Natural killer cell (primary cell): ENCODE measurements at regions not wholly inside any gene's neighbourhood (a gene's known extent, or its start where the extent isn't known, plus 50 kb on each side); places are given as distances from the start of the nearest gene placed in this dataset.

Experiments used
- ATAC-seq, 3 donors: fragments of 150-1000 bp in 2 of 3; fragments of 200-7000 bp in 1 of 3; cut with Tn5 transposase; 1 replicate in 1 of 3; 2 replicates in 2 of 3; pipeline ENCODE4 v1.10.0; 2021; ENCODE audit warnings: mild to moderate bottlenecking in 2 of 3, moderate library complexity in 2 of 3
- DNase-seq, 2 donors: peaks; one replicate each; pipeline versions ENCODE4 v3.0.0 to v3.0.0-alpha.2; 2013 to 2021; ENCODE audit warnings: mixed read lengths in 1 of 2
- H3K27ac ChIP-seq: one replicate; pipeline ENCODE4 v1.5.1; 2013; ENCODE audit warnings: mild to moderate bottlenecking, low read length
- H3K27me3 ChIP-seq: one replicate; pipeline ENCODE4 v1.6.1; 2013; ENCODE audit warnings: low read length; ENCODE audit not compliant: control insufficient read depth, insufficient read depth
- H3K36me3 ChIP-seq: one replicate; pipeline ENCODE4 v1.6.1; 2013; ENCODE audit warnings: low read length; ENCODE audit not compliant: control insufficient read depth, insufficient read depth
- H3K4me1 ChIP-seq: one replicate; pipeline ENCODE4 v1.6.1; 2013; ENCODE audit warnings: low read length; ENCODE audit not compliant: control insufficient read depth, insufficient read depth
- H3K4me3 ChIP-seq: one replicate; pipeline ENCODE4 v1.5.1; 2013; ENCODE audit warnings: low read length
- H3K9me3 ChIP-seq: one replicate; pipeline ENCODE4 v1.6.1; 2013; ENCODE audit warnings: low read length; ENCODE audit not compliant: control insufficient read depth, insufficient read depth
- H3K27ac Mint-ChIP-seq, 2 donors: one replicate each; pipeline ENCODE4 v1.8.0; 2022; ENCODE audit warnings: mild to moderate bottlenecking in 2 of 2, mixed read lengths in 2 of 2, moderate library complexity in 1 of 2
- H3K27me3 Mint-ChIP-seq, 2 donors: one replicate each; pipeline ENCODE4 v1.8.0; 2022; ENCODE audit warnings: low read depth in 2 of 2, mixed read lengths in 2 of 2
- H3K36me3 Mint-ChIP-seq: one replicate; pipeline ENCODE4 v1.8.0; 2022; ENCODE audit warnings: mixed read lengths
- H3K4me1 Mint-ChIP-seq, 2 donors: one replicate each; pipeline ENCODE4 v1.8.0; 2022; ENCODE audit warnings: mixed read lengths in 2 of 2
- H3K4me3 Mint-ChIP-seq: one replicate; pipeline ENCODE4 v1.8.0; 2022; ENCODE audit warnings: mild to moderate bottlenecking, moderate library complexity, mixed read lengths
- H3K9me3 Mint-ChIP-seq, 2 donors: one replicate each; pipeline ENCODE4 v1.8.0; 2022; ENCODE audit warnings: mixed read lengths in 2 of 2
- WGBS: methylation state at CpG from one replicate; pipeline ENCODE4 v1.1.7; 2013; ENCODE audit warnings: missing lambda C conversion rate; ENCODE audit not compliant: insufficient coverage; 5-methylcytosine and 5-hydroxymethylcytosine counted together
- intact Hi-C: fragments of 100-400 bp; cut with micrococcal nuclease; formaldehyde crosslinking; loops from one replicate; pipeline ENCODE4 v1.14.2; 2022
- TF ChIP-seq, protein P1 (sequence below): fragments of 200-600 bp; IDR thresholded peaks from one replicate; pipeline ENCODE4 v1.8.0; 2022; ENCODE audit warnings: antibody characterized with exemption

DNA sequence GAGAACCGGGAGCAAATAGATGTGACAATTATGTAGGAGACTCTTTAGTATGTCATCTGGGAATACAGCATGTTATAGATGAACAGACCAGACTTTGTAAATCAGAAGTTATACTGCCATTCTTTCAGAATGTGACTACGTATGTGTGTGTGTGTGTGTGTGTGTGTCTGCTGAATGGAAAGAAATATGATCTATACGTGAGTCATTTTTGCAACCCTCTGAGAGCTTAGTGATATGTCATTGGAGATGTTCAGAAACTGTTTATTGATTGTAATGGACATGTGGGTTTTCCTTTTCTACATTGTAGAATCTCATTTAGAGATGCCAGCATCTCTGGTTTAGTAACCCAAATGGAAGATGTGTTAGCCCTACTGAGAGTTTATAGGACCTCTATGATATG, 731.5 kb downstream of the TLE1 start:
- no peak overlapping the region for H3K27ac Mint-ChIP-seq
- WGBS: 93% methylated on average over 3 of the region's 3 CpGs

DNA sequence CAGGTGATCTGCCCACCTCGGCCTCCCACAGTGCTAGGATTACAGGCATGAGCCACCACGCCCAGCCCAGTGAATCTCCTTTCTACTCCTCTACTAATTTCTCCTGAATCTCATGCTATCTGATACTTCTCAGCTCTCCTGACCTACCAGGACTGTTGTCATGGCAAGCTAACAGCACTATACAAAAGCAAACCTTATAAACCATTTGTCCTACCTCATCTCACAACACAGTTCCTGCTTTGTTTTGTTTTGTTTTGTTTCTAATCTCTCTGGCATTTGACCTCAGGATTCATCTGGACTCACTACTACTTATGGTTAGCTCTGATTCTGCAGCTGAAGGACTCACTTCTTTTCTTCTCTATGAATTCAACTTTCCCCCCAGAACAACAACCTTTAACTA, 734.8 kb downstream of the TLE1 start:
- H3K4me1 ChIP-seq: no peaks in the 10 kb centered on the region
- H3K27ac Mint-ChIP-seq: no peak overlapping the region
- no peak overlapping the region for H3K27ac ChIP-seq
- no peaks in the 10 kb centered on the region for H3K27me3 Mint-ChIP-seq
- TF ChIP-seq, protein P1, sequence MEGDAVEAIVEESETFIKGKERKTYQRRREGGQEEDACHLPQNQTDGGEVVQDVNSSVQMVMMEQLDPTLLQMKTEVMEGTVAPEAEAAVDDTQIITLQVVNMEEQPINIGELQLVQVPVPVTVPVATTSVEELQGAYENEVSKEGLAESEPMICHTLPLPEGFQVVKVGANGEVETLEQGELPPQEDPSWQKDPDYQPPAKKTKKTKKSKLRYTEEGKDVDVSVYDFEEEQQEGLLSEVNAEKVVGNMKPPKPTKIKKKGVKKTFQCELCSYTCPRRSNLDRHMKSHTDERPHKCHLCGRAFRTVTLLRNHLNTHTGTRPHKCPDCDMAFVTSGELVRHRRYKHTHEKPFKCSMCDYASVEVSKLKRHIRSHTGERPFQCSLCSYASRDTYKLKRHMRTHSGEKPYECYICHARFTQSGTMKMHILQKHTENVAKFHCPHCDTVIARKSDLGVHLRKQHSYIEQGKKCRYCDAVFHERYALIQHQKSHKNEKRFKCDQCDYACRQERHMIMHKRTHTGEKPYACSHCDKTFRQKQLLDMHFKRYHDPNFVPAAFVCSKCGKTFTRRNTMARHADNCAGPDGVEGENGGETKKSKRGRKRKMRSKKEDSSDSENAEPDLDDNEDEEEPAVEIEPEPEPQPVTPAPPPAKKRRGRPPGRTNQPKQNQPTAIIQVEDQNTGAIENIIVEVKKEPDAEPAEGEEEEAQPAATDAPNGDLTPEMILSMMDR: no peak
- no peaks in the 10 kb centered on the region for H3K27me3 ChIP-seq
- H3K4me3 ChIP-seq: no peak overlapping the region
- peaks cover 7 to 21% of the 10 kb centered on the region in 2 donors for H3K9me3 Mint-ChIP-seq
- no peak overlapping the region for H3K4me3 Mint-ChIP-seq
- DNase-seq (no peak), ATAC-seq (no peak)
- H3K36me3 ChIP-seq: no peaks in the 10 kb centered on the region
- WGBS: 72% methylated on average over 2 of the region's 2 CpGs
- intact Hi-C loops: no loop called here
- no peaks in the 10 kb centered on the region for H3K9me3 ChIP-seq
- H3K4me1 Mint-ChIP-seq: no peaks in the 10 kb centered on the region
- no peaks in the 10 kb centered on the region for H3K36me3 Mint-ChIP-seq

More for the DNA sequence above, 731.5 kb downstream of the TLE1 start:
- no peak overlapping the region for H3K4me3 Mint-ChIP-seq
- H3K4me3 ChIP-seq: no peak overlapping the region
- no peaks in the 10 kb centered on the region for H3K4me1 ChIP-seq
- H3K36me3 ChIP-seq: no peaks in the 10 kb centered on the region
- H3K36me3 Mint-ChIP-seq: no peaks in the 10 kb centered on the region
- H3K4me1 Mint-ChIP-seq: no peaks in the 10 kb centered on the region
- no peaks in the 10 kb centered on the region for H3K27me3 ChIP-seq
- ATAC-seq (no peak), DNase-seq (no peak)
- H3K9me3 Mint-ChIP-seq: peaks cover 10 to 23% of the 10 kb centered on the region in 2 donors
- peaks cover 2% of the 10 kb centered on the region for H3K9me3 ChIP-seq
- intact Hi-C loops: no loop called here
- no peaks in the 10 kb centered on the region for H3K27me3 Mint-ChIP-seq
- TF ChIP-seq, protein P1: no peak
- no peak overlapping the region for H3K27ac ChIP-seq

DNA sequence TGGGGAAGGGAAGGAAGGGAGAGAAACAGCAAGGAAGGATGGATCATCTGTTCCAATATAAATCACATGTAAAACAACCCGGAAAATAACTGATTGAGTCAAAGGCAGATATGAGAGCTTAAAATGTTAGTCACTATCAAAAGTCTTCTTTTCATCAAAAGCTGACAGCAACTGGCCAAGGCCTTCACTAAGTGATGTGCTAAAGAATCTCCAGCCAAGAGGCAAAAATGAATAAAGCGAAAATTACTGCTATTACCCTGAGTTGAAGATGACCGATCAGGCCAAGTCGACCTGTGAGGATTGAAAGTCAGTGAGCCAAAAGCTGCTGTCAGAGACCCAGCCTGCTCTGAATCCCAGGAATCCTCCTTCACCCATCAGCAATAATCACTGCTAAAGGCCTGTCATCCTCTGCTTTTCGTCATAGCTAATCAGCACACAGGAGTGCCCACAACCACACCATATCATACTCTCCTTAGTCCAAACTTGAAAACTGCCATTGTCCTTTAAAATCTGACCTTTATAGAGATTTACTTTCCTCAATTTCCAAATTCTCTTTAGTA, 736.9 kb downstream of the TLE1 start:
- H3K27ac Mint-ChIP-seq: no peak overlapping the region
- intact Hi-C loops: no loop called here
- H3K4me1 Mint-ChIP-seq: no peaks in the 10 kb centered on the region
- 89% methylated on average over 5 of the region's 5 CpGs for WGBS
- Histone ChIP-seq H3K36me3 (no peaks in the 10 kb centered on the region), H3K4me3 (no peak overlapping the region), H3K27ac (no peak overlapping the region), H3K27me3 (no peaks in the 10 kb centered on the region), H3K4me1 (no peaks in the 10 kb centered on the region), H3K9me3 (no peaks in the 10 kb centered on the region)
- H3K36me3 Mint-ChIP-seq: no peaks in the 10 kb centered on the region
- H3K27me3 Mint-ChIP-seq: no peaks in the 10 kb centered on the region
- H3K4me3 Mint-ChIP-seq: no peak overlapping the region
- no peak for DNase-seq
- H3K9me3 Mint-ChIP-seq: peaks cover 5 to 14% of the 10 kb centered on the region in 2 donors
- TF ChIP-seq, protein P1: no peak
- no peak for ATAC-seq

DNA sequence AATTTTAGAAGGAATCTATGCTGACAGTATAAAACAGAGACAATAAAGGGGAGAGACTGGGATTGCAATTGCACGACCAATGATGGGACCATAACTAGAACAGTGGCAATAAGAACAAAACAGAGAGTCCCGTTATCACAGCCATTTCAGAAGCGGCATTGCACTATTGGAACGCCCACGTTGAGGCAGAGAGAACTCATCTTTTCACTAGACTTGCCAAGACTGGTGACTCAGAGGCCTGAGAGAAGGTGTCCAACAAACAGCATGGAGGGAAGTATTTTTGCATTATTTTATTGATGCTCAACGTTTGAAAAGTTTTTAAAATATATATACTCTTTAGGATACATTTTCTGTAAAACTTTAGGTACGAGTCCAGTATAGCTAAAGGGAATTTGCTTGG, 737.7 kb downstream of the TLE1 start:
- H3K4me3 Mint-ChIP-seq: no peak overlapping the region
- no peaks in the 10 kb centered on the region for H3K4me1 Mint-ChIP-seq
- intact Hi-C loops: no loop called here
- H3K4me3 ChIP-seq: no peak overlapping the region
- H3K9me3 ChIP-seq: no peaks in the 10 kb centered on the region
- no peaks in the 10 kb centered on the region for H3K36me3 ChIP-seq
- no peak overlapping the region for H3K27ac ChIP-seq
- no peaks in the 10 kb centered on the region for H3K36me3 Mint-ChIP-seq
- no peaks in the 10 kb centered on the region for H3K27me3 Mint-ChIP-seq
- H3K27ac Mint-ChIP-seq: no peak overlapping the region
- H3K27me3 ChIP-seq: no peaks in the 10 kb centered on the region
- no peaks in the 10 kb centered on the region for H3K4me1 ChIP-seq
- DNase-seq (no peak), ATAC-seq (no peak)
- WGBS: 79% methylated on average over 5 of the region's 7 CpGs
- TF ChIP-seq, protein P1: no peak
- H3K9me3 Mint-ChIP-seq: peaks cover 4 to 14% of the 10 kb centered on the region in 2 donors
